ENCODE measurements at regions not wholly inside any gene's neighbourhood (a gene's known extent, or its start where the extent isn't known, plus 50 kb on each side); places are given as distances from the start of the nearest gene placed in this dataset.
A peak's percentile ranks its signal among the peaks of the same experiment; 100 is the strongest.

DNA sequence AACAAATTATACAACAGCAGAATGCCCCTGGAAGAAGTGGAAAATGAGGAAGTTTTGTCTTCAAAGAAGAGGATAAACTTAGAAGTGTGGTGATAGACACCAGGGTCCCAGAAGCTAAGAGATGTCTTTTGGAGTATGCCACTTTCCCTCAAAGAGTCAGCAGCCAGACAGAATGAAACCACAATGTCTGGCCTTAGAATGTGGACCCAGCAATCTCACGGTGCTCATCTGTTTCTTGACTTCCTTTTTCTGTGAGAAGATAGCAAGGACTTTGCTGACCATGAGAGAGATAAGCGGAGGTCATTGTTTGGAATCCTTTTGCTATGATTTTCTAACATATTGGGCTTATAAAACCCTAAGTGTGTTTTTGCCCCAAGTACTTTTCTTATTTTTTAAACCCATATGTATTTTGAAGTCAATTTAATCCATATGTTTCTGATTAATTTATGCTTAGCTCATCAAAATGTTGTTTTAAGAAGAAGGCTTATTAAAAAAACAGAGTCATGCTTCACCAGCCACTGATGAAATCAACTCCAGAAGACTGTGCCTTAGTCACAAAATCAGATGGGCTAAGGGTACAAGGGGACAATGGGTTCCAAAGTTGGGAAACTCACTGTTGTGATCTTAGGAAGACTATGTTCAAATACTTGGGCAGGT, 451.2 kb upstream of the JAG1 start:
- peak; percentile 29 for DNase-seq (ENCODE audit: low spot score)

DNA sequence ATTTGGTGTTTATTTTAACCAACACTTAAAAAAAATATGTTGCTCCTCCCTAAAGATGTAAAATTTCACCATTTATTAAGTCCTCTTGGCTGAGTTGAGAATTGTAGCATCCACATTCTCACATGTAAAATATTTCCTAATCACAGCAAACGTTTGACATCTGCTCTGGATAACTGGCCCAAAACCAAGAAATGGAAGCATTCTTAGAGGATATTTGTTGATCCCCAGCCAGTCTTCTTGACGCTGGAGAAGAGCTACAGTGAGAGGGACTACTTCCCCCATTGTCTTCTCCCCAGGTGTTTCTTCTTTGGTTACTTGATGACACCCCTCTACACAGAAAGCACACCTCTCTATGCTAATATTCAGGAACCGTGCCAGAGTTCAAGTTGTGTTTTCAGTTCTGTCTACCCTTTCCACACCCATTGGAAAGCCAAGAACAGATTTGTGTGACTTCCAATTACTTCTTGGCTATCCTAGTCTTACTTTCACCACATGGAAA, 454.5 kb upstream of the JAG1 start:
- DNase-seq (ENCODE audit: low spot score): no peak

DNA sequence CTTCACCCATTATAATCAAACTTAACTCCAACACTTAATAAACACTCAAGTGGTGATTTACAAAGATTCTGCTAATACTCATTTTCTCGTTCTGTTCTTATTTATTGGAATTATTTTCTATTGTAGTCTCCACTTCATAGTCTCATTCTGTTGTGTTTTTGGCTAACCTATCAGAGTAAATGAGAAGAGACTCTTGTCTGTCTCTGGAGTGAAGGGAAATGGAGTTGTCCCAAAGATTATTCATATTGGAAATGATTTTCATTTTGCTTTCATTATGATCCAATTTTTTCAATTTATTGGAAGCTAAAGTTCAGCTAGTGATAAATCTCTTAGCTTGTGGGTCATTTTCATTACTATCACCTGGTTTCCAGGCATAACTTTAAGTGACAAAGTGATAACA, 454.9 kb upstream of the JAG1 start:
- no peak for DNase-seq (ENCODE audit: low spot score)

DNA sequence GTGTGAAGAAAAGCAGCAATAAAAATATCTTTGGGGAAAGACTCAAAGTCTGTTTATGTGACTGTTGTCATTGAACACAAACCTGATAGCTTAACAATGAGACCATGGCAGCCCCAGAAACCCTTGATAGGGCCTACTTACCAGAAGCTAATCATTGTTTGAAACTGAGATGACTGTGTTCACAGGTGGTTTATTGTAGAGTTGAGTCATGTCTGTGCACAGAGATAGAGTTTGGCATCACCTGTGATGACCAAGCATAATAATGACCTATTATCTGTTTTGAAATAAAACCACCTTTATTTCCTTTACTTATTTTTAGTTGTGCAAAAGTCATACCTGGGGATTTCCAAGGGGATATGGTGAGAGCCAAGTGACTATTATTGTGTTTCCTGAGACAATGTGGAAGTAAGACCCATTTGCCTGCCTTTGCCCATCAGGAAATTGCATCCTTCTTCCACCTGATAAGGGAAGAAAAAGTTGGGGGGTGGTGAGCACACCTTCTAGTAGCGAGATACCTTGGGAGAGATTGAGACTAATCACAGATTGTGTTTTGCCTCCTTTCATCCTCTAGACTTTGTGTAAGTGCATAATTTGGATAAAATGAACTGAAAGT, 456.9 kb upstream of the JAG1 start:
- DNase-seq (ENCODE audit: low spot score): no peak

DNA sequence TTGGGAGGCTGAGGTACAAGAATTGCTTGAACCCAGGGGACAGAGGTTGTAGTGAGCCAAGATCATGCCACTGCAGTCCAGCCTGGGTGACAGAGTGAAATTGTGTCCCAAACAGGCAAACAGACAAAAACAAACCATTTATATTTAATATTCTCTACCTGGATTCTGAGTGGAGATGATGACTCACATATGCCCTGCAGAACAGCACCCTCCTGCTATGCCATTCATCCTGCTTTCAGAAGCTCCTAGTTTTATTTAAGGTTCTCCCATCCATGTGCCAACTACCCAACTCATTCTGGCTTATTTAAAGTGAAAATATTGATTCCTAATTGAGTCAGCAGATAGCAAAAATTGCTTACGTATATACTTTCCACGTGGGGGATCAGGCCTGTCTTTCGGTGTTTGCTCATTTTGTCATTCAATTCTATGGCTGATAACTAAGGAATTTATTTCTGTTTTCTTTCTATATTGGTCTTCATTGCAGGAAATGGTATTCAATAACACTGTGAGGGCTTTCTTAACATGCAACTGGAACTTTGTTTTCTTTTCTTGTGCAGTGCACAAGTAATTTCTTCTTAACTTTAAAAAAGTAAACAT, 459.1 kb upstream of the JAG1 start:
- no peak for DNase-seq (ENCODE audit: low spot score)

DNA sequence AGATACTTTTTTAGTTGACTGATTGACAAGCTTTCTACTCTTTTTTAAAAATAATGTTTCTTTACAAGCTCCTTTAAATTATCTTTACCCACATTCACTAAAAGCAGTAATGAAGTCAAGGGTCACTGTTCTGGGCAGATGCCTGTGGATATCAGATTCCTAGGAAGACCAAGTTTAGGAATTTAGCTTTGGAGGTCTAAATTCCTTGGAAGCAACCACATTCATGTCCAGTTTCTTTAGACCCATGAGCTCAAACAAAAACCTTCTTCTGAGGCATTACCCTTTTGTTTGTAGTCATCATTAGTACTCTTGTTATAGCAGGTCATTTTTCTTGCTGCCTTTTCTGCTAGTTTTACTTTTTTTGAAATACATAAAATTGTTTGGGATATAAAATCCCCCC, 462.9 kb upstream of the JAG1 start:
- DNase-seq (ENCODE audit: low spot score): no peak

DNA sequence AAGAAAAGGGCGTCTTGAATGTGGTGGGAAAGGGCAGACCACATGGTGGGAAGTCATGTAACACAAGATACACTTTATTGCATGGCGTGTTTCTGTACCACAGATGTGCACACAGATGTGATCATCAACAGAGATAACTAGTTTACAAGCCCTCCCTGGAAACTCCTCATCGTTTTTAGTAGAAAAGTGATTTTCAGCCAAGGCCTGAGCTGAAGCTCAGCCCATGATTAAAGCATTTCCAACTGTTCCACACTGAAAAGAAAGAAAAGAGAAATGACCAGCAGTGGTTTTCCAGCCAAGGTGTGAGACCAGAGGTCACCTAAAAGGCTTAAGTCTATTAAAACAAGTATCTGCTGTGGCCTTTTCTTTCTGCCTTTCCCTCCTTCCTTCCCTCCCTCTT, 463.9 kb upstream of the JAG1 start:
- DNase-seq (ENCODE audit: low spot score): no peak

DNA sequence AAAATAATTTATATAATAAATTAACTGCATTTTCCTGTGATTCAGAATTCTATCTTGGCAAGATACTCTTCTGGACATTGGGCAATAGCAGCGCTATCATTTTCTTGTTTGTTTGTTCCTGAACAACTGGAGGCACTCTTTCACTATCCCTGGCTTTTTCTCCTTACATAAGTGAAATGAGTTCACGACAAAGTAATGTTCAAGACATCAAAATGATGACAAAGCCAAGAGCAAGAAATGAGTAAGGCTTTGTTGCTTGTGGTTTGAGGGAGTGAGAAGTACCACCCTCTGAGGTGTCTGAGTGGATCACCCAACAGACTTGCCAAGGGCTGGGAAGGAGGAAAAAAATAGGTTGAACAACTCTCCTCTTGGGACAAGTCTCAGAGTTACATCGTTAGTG, 466.6 kb upstream of the JAG1 start:
- DNase-seq (ENCODE audit: low spot score): no peak

DNA sequence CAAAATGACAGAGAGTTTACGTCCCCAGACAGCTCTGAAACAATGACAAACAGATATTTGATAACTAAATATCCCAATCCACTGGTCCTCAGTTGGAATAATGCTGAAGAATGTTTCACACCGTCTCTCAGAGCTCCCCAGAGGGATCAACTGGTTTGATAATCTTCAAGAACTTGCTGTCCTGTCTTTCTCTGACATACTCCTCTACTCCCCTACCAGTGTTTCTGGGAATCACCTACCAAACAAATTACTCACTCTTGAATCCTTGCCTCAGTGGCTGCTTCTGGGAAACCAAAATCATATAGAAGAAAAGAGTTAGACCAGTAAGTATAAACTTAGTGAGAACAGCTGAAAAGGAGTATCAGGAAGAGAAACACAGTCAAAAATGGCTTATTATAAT, 469.7 kb upstream of the JAG1 start:
- DNase-seq (ENCODE audit: low spot score): no peak

DNA sequence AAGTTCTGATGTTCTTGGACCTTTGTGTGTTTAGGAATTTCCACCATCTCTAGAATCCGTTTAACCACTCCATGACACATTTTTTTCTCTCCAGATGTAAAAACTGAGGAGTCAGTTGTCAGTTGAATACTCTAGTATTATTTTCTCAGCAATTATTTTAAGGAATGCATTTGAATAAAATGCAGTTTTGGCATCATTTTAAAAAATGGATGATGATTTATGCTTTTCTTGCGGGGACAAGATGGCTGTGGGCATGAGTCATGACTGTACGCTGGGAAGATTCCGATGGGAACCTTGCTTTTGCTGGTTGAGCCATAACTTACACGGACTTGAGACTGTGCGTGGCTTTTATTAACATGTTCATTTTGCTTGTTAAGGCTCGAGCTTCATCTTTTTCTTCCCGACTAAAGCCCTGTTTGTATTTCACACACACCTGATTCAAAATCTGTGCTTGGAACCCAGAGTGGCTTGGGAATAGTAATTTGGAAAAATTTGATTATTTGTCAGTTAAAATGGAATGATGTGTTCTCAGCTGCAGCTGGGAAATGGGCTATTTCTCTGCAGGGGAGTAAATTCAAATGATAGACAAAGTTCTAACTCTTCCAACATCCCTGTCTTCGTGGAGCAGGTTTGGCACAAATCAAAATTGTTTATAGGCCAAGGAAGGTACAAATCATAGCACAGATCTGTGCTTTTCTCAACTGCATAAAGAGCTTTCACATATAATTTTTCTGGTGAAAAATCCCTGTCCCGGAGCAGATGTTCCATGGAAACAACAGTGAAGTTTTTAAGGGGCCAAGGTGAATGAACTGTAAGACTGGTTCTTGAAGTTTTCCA, 470.5 kb upstream of the JAG1 start:
- peak; percentile 68 for DNase-seq (ENCODE audit: low spot score)

DNA sequence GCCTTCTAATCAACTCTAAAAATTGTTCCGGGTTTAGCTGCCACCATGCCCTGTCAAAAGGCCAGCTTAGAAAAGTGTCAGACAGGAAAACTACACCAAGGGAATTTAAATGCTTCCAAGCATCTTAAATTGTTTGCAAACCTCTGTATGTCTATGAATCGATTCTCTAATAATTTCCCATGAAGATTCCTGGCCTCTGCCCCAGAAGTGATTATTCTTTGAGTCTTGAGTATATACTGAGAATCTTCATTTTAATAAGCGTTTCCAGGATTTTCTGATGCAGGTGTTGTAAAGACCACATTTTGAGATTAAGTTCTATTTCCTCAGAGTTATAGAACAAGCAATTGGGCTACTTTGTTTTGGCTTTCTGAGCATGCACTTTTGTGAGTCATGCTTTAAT, 471.8 kb upstream of the JAG1 start:
- DNase-seq (ENCODE audit: low spot score): no peak

DNA sequence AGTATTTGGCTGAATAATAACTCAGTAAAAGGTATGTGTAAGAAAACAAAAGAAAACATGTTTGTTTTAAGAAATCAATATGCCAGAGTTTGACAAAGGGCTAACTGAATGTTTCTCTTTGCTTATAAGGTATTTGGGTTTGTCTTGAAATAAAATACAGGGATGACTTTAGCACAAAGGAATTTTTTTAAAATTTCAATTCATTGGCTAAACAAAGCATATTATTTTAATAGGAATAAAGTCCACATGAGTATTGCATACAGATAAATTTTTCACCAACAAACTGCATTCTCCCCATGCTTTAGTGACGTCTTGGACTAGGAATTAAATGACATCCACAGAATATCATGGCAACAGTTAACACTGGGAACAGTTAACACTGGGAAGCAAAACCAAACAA, 480.0 kb upstream of the JAG1 start:
- DNase-seq (ENCODE audit: low spot score): no peak

DNA sequence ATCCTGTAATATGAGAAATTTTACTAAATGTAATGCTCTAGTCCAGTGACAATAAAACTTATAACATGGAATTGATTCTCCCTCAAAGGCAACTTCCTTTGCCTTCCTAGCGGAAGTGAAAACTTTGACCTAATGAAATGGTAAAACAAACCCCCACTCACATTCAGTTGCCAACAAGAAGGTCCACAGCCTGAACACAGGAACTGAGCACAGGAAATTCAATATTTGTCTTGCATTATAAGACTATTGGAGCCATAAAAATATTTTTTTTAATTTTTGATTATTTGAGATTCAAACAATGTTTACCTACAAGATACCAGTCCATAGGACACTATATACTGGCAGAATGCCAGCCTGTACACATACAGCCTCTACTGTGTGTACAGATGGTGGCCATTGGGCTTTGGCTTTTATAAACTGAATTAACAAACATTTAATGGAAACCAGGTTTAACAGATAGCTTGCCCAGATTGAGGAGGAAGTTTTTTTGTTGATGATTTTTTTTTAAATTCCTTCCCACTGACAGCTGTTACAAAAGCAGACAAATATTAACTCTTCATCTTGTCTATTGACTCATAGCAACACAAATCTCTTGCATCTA, 481.5 kb upstream of the JAG1 start:
- no peak for DNase-seq (ENCODE audit: low spot score)

DNA sequence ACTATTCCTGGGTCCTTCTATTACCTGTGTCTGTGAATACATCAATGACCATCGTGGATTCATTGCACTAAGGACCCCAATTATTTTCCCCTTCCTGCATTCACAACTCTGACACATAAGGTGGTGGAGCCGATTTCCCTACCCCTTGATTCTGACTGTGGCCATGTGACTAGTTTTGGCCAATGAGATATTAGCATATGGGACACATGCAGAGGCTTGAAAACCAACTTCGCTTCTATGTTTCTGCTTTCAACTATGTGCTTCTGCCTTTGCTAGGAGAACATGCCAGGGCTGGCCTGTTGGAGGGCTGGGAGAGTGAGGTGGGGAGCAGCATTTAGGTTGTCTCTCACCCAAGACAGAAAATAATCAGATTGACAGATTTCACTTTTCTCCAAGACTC, 483.1 kb upstream of the JAG1 start:
- no peak for DNase-seq (ENCODE audit: low spot score)

DNA sequence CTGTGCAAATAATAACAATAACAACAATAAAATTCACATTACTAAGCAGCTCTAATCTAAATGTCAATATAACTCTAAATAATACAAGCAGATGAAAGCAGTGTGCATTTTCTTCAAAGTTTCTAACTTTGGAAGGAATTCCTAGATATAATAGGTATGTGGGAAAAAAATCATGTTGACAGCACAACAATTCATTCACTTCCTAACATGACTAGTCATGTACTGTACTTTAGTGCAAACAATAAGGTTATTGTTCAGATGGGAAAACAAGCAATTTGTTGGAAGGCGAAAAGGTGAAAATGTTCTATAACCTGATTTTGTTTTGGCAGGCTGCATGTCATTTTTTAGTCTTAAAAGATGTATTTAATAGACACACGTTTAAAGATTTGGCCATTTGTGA, 484.3 kb upstream of the JAG1 start:
- no peak for DNase-seq (ENCODE audit: low spot score)

DNA sequence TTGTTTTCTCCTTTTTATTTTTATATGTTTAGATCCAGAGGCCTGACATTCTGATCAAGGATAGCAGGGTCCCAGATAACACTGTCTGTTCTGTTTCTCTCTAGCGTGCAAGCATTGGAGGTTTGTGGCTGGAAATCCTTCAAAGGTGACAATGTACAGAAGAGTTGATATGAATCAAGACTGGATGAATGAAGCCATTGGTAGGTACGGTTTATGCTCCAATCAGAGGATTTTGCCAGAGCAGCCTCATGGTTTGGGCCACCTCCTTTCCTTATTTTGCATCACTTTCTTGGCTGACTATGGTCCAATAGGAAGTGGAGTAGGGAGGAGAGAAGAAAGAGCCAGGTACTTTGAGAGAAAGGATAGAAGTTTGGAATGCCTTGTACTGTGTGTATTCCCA, 484.8 kb upstream of the JAG1 start:
- no peak for DNase-seq (ENCODE audit: low spot score)

DNA sequence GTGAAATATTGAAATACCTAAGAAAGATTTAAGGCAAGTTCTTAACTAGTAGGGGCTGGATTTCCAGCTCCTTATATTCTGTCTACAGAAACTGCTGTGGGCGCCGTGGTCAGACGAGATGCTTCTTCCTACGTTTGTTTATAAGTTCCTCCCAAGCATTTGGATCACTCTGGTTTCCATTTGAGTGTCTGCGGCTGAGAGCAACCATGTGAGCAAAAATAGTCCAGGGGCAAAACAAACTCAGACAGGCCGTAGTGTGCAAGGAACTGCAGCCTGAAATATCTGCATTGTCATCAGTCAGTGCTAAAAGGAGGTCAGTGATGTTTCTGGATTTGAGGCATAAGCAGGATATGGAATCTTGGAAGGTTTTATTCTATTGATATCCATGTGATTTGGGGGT, 485.9 kb upstream of the JAG1 start:
- peak; percentile 80 for DNase-seq (ENCODE audit: low spot score)

DNA sequence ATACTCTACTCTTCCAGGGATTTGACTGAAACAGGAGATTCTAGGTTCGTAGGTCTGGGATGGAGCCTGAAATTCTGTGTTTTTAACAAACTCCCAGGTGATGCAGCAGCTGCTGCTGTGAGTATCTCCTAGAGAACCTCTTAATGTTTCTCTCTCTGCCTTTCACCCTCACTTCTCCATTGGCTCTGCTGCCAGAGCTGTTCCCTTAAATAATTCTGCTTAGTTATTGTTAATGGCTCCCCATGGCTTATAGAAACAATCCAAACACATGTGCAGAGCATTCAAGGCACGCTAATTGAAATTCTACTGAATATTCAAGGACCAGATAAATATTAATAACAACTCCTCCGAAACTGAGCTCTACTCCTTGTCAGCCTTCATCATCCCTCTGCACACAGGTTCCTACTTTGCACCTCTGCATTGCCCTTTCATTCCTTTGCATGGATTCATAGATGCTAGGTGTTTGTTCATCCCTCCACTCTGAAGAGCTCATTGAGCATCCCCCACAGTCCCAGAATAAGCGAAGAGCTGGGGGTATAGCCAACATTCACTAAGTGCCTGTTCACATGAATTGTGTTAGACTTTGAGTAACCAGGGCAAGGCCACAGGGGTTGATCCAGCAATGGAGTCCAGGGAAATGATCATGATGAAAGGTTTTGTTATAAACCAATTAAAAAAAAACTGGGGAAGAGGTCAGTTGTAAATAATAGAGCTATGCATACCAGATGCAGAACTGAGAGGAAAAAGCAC, 488.4 kb upstream of the JAG1 start:
- no peak for DNase-seq (ENCODE audit: low spot score)

DNA sequence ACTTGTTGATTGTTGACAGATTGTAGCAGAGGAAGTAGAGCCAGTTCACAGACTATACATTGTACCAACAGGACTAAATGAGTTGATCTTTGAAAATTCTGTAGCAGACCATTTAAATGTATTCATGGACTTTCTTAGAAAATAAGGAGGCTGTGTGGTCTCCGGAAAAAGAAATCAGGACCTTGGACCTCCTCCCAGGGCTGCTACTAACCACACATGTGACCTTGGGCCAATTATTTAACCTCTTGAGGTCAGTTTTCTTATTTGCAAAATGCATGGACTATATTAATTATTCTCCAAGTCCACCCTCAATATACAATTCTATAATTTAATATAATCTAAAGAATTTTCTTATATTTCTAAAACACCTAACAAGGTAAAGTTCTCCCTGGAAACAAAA, 492.0 kb upstream of the JAG1 start:
- DNase-seq (ENCODE audit: low spot score): no peak

DNA sequence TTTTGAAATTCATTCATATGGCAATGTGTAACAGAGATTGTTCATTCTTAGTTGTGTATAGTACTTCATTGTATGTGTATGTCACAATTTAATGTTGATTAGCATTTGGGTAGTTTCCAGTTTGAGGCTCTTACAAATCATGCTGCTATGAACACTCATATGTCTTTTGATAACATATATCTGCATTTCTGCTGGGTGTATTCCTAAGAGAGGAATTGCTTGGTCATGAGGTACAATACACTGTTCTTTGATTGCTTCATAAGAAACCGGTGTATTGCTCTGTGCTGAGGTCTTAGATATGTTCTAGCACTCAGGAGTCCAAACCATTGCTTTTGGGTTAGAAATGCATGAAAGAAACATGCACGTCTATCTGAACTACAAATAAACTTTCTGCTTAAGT, 492.9 kb upstream of the JAG1 start:
- no peak for DNase-seq (ENCODE audit: low spot score)

DNA sequence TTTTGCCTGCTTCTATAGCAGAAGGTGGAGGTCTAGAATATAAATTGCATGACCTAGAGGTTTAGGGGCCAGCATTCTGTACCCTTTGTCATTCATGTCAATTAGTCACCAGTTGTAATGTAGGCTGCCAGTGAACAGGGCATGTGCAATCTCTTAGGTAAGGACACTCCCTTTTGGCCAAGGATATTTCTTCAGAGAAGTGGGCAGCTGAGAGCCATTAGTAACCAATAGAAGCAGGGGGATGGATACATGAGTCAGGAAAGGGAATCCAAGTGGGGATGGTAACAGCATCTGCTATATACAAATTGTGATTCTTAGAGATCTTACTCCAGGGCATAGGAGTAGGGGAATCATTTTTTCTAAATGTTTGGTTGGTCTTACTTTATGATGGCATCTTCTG, 494.2 kb upstream of the JAG1 start:
- DNase-seq (ENCODE audit: low spot score): no peak
